ENCODE measurements at regions not wholly inside any gene's neighbourhood (a gene's known extent, or its start where the extent isn't known, plus 50 kb on each side); places are given as distances from the start of the nearest gene placed in this dataset.

DNA sequence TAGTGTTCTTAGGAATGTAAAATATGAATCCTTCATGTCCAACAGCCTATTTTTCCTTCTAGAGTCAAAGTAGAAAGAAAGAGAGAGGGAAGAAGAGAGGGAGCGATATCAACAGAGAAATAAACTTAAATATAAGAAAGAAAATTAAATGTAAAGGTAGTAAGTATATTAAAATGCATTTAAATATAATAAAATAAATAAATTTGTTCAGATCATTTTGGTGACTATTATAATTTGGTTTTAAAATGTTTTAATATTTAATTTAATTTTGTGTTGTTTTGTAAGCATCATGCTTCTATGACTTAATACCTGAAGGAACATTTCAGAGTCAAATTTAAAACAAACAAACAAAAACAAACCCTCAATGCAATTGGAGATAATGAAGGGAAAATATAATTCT, 405.2 kb upstream of the IRX1 start:
- TF ChIP-seq, protein P1, sequence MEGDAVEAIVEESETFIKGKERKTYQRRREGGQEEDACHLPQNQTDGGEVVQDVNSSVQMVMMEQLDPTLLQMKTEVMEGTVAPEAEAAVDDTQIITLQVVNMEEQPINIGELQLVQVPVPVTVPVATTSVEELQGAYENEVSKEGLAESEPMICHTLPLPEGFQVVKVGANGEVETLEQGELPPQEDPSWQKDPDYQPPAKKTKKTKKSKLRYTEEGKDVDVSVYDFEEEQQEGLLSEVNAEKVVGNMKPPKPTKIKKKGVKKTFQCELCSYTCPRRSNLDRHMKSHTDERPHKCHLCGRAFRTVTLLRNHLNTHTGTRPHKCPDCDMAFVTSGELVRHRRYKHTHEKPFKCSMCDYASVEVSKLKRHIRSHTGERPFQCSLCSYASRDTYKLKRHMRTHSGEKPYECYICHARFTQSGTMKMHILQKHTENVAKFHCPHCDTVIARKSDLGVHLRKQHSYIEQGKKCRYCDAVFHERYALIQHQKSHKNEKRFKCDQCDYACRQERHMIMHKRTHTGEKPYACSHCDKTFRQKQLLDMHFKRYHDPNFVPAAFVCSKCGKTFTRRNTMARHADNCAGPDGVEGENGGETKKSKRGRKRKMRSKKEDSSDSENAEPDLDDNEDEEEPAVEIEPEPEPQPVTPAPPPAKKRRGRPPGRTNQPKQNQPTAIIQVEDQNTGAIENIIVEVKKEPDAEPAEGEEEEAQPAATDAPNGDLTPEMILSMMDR (IDR thresholded peaks at IDR 0.05): no peak
- TF ChIP-seq POLR2A (IDR thresholded peaks at IDR 0.05): no peak

Data from thyroid gland (tissue), 4 donors.